Astrocyte of the spinal cord (primary cell): ENCODE measurements at regions not wholly inside any gene's neighbourhood (a gene's known extent, or its start where the extent isn't known, plus 50 kb on each side); places are given as distances from the start of the nearest gene placed in this dataset.
A peak's percentile ranks its signal among the peaks of the same experiment; 100 is the strongest.

Experiments
- DNase-seq: peaks from one replicate; pipeline ENCODE4 v3.0.0; 2011; ENCODE audit warnings: low read depth, low spot score
- H3K4me3 ChIP-seq: 2 replicates; pipeline ENCODE4 v1.5.1; 2011; ENCODE audit warnings: low read depth, mild to moderate bottlenecking, low read length, moderate library complexity
- in situ Hi-C: cut with HindIII; loops from 2 replicates; pipeline ENCODE4 v1.10.0; 2017; ENCODE audit warnings: low sequenced_read_pairs
- TF ChIP-seq, protein P1 (sequence below): IDR thresholded peaks from 2 replicates; pipeline ENCODE4 v1.5.1; 2012; ENCODE audit warnings: low read depth, mild to moderate bottlenecking, low read length, inconsistent platforms

DNA sequence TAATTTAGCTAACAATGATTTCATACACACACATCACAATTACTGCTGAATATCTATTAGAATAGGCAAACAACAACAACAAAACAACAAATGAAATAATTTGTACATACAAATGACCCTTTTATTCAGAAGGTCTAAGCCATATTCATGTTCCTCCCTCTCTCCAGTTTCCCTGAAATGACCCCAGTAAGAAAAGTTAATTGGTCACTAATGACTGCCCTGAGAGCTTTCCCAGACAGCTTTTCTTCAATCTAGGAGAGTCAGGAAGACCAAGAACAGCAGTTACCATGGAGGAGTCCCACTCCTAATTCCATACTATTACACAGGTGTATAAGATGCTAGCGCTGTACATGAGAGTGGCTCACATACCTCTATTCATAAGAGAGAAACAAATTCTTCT lies 121.2 kb upstream of the GRIP1 start:
- in situ Hi-C loops: no loop called here
- TF ChIP-seq, protein P1, sequence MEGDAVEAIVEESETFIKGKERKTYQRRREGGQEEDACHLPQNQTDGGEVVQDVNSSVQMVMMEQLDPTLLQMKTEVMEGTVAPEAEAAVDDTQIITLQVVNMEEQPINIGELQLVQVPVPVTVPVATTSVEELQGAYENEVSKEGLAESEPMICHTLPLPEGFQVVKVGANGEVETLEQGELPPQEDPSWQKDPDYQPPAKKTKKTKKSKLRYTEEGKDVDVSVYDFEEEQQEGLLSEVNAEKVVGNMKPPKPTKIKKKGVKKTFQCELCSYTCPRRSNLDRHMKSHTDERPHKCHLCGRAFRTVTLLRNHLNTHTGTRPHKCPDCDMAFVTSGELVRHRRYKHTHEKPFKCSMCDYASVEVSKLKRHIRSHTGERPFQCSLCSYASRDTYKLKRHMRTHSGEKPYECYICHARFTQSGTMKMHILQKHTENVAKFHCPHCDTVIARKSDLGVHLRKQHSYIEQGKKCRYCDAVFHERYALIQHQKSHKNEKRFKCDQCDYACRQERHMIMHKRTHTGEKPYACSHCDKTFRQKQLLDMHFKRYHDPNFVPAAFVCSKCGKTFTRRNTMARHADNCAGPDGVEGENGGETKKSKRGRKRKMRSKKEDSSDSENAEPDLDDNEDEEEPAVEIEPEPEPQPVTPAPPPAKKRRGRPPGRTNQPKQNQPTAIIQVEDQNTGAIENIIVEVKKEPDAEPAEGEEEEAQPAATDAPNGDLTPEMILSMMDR: no peak
- H3K4me3 ChIP-seq: no peak overlapping the region
- no peak for DNase-seq

- in situ Hi-C loops: no loop called here
- H3K4me3 ChIP-seq: no peak overlapping the region
- peak; percentile 2 for DNase-seq
- TF ChIP-seq, protein P1: no peak
Observed at GRCh38 chr12:66803930-66804329, 125.1 kb upstream of the GRIP1 start.

GRCh38 chr12:66804563-66804974 lies 125.7 kb upstream of the GRIP1 start:
- in situ Hi-C loops: no loop called here
- H3K4me3 ChIP-seq: no peak overlapping the region
- DNase-seq: no peak
- TF ChIP-seq, protein P1: no peak

DNA sequence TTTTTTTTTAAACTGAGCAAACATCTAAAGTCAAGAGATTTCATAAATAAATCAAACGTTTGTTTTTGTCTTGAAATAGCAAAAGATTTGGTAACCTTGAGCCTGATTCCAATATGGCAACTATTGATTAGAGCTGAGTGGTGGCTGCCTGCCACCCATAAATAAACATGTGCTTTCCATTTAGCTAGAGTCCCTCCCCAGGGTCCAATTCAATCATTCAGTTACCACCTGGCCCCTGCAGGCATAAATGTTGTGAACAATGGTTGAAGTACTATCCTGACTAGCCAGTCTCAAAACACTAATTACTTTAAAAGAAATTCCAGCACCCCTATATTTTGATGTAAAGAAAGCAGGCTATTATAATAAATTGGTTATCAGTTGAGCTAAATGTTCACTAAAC lies 129.7 kb upstream of the GRIP1 start:
- no peak overlapping the region for H3K4me3 ChIP-seq
- TF ChIP-seq, protein P1: no peak
- DNase-seq: no peak
- in situ Hi-C loops: no loop called here

DNA sequence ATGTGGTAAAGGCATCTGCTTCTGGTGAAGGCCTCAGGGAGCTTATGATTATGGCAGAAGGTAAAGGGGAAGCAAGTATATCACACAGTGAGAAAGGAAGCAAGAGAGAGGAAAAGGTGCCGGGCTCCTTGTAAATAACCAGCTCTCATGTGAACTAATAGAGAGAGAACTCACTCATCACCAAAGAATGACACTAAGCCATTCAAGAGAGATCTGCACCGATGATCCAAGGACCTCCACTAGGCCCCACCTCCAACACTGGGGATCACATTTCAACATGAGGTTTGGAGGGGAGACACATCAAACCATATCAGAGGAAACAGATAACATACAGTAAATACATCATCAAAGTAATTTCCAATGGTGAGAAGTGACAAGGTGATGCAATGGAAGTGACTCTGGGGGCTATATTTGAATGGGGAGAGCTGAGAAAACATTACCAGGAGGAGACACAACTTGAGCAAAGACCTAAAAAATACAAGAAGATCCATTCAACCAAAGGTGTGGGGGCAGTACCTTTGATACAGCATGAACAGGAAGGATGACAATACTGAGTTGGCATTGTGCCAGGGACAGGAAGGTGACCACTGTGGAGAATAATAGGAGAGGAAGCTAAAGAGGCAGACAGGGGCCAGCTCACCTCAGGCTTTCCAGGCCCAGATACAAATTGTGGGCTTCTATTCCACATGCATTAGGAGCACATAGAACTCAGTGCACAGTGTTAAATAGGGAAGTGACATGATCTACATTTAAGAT lies 134.4 kb upstream of the GRIP1 start:
- no peak for DNase-seq
- TF ChIP-seq, protein P1: no peak
- no peak overlapping the region for H3K4me3 ChIP-seq
- in situ Hi-C loops: no loop called here

- H3K4me3 ChIP-seq: no peak overlapping the region
- TF ChIP-seq, protein P1: no peak
- DNase-seq: no peak
- in situ Hi-C loops: no loop called here
Observed at GRCh38 chr12:66819587-66819986, 140.7 kb upstream of the GRIP1 start.
